ENCODE measurements at regions not wholly inside any gene's neighbourhood (a gene's known extent, or its start where the extent isn't known, plus 50 kb on each side); places are given as distances from the start of the nearest gene placed in this dataset.

GRCh38 chr4:29948451-29948850 lies 771.7 kb upstream of the PCDH7 start:
- TF ChIP-seq CTCF (conservative IDR thresholded peaks at IDR 0.05): no peak
- no peak for TF ChIP-seq ZFX (IDR thresholded peaks at IDR 0.05)

Measured in C4-2B (cell line).